ENCODE measurements at regions not wholly inside any gene's neighbourhood (a gene's known extent, or its start where the extent isn't known, plus 50 kb on each side); places are given as distances from the start of the nearest gene placed in this dataset.

DNA sequence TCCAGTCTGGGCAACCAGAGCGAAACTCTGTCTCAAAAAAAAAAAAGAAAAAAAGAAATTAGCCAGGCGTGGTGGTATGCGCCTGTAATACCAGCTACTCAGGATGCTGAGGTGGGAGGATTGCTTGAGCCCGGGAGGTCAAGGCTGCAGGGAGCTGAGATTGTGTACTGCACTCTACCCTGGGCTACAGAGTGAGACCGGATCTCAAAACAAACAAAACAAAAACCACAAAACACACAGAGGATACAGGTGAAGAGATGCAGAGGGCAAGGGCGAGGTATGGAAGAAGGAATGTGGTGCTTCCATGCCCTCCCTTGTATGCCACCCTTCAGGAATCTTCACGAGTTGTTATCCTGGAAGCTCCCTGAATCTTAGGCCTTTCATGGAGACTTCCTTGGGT lies 68.5 kb downstream of the NDUFS5 start:
- no peak overlapping the region for H3K4me2 ChIP-seq (replicated peaks; ENCODE audit: extremely low read depth, low read length, poor library complexity, severe bottlenecking)
- TF ChIP-seq, protein P1, sequence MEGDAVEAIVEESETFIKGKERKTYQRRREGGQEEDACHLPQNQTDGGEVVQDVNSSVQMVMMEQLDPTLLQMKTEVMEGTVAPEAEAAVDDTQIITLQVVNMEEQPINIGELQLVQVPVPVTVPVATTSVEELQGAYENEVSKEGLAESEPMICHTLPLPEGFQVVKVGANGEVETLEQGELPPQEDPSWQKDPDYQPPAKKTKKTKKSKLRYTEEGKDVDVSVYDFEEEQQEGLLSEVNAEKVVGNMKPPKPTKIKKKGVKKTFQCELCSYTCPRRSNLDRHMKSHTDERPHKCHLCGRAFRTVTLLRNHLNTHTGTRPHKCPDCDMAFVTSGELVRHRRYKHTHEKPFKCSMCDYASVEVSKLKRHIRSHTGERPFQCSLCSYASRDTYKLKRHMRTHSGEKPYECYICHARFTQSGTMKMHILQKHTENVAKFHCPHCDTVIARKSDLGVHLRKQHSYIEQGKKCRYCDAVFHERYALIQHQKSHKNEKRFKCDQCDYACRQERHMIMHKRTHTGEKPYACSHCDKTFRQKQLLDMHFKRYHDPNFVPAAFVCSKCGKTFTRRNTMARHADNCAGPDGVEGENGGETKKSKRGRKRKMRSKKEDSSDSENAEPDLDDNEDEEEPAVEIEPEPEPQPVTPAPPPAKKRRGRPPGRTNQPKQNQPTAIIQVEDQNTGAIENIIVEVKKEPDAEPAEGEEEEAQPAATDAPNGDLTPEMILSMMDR (IDR thresholded peaks at IDR 0.05): no peak
- no peak overlapping the region for H3K27ac Mint-ChIP-seq

DNA sequence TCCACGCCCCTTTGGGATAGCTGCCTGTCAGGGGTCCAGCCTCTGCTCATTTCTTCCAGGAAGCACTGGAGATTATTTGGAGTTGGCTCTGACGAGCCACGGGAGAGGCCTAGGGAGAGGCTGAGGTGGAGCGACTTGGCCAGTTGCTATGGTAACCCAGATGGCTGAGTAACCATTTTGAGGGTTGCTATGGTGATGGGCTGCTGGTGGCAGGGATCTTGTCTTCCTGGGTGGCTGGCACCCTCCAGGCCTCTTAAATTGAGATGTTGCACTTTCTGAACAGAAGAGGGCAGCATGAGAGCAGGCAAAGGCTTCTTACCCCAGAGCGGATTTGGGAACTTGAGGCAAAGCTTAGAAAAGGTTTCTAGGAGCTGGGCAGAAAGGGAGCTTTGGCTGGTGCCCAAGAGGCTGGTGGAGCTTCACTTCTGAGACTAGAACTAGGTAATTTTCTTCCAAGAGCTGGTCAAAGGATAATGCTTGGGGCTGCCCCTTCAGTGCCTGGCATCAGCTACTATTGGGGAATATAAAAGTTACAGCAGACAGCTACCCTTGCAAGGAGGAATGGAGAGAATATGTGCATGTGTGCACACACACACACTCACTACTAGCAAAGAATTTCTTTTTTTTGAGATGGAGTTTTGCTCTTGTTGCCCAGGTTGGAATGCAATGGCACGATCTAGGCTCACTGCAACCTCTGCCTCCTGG lies 72.5 kb downstream of the NDUFS5 start:
- Mint-ChIP-seq H3K9me3 (no peaks in the 10 kb centered on the region), H3K4me3 (no peak overlapping the region)
- H2AFZ ChIP-seq (ENCODE audit: insufficient read depth, low read depth, low read length, poor library complexity, severe bottlenecking): no peak overlapping the region

More for the DNA sequence above, 68.5 kb downstream of the NDUFS5 start:
- no peak for DNase-seq
- Histone ChIP-seq H3K4me3 (replicated peaks in 1 of 3; ENCODE audit: low read depth in 2 of 3, low read length in 3 of 3) (no peak overlapping the region), H3K36me3 (replicated peaks in 1 of 2; ENCODE audit: control insufficient read depth in 1 of 2, insufficient read depth in 2 of 2, low read length in 2 of 2) (no peaks in the 10 kb centered on the region), H3K79me2 (ENCODE audit: insufficient read depth, low read length) (no peaks in the 10 kb centered on the region), H4K20me1 (ENCODE audit: insufficient read depth, low read length) (no peaks in the 10 kb centered on the region), H3K27me3 (ENCODE audit: control insufficient read depth in 2 of 2, insufficient read depth in 2 of 2, low read length in 2 of 2) (no peaks in the 10 kb centered on the region), H3K9ac (ENCODE audit: insufficient read depth, low read length, poor library complexity, severe bottlenecking) (no peak overlapping the region), H2AFZ (ENCODE audit: insufficient read depth, low read depth, low read length, poor library complexity, severe bottlenecking) (no peak overlapping the region), H3K27ac (ENCODE audit: low read depth in 1 of 2, low read length in 2 of 2) (no peak overlapping the region), H3K9me3 (replicated peaks in 1 of 2; ENCODE audit: control insufficient read depth in 1 of 2, insufficient read depth in 1 of 2, low read length in 2 of 2) (no peaks in the 10 kb centered on the region), H3K4me1 (ENCODE audit: control insufficient read depth in 1 of 2, insufficient read depth in 2 of 2, low read length in 2 of 2) (peaks cover 11 to 15% of the 10 kb centered on the region in 2 donors)
- H3K4me1 Mint-ChIP-seq: peaks cover 21% of the 10 kb centered on the region
- no peak overlapping the region for H3K4me3 Mint-ChIP-seq
- H3K36me3 Mint-ChIP-seq: no peaks in the 10 kb centered on the region
- H3K27me3 Mint-ChIP-seq (ENCODE audit: low read depth in 3 of 3): peaks cover 0 to 5% (median 2%) of the 10 kb centered on the region in 3 donors
- 100% methylated on average over 2 of the region's 7 CpGs for WGBS (ENCODE audit: insufficient coverage)
- intact Hi-C loops (cut with micrococcal nuclease): loop anchor here in 1 of 2 donors (5.0 kb wide), 1 partner anchor 83 kb away; no protein-coding TSS in a partner anchor
- no peaks in the 10 kb centered on the region for H3K9me3 Mint-ChIP-seq

More for the DNA sequence above, 72.5 kb downstream of the NDUFS5 start:
- H3K27ac Mint-ChIP-seq: peak overlapping the region in 3 of 7 donors; percentile 15 to 53 (median 16)
- 32% methylated on average over 4 of the region's 6 CpGs for WGBS (ENCODE audit: insufficient coverage)
- H3K36me3 Mint-ChIP-seq: no peaks in the 10 kb centered on the region
- Histone ChIP-seq H3K4me1 (ENCODE audit: control insufficient read depth in 1 of 2, insufficient read depth in 2 of 2, low read length in 2 of 2) (peaks cover 17 to 19% of the 10 kb centered on the region in 2 donors), H3K9me3 (replicated peaks in 1 of 2; ENCODE audit: control insufficient read depth in 1 of 2, insufficient read depth in 1 of 2, low read length in 2 of 2) (no peaks in the 10 kb centered on the region), H4K20me1 (ENCODE audit: insufficient read depth, low read length) (peaks cover 7% of the 10 kb centered on the region), H3K79me2 (ENCODE audit: insufficient read depth, low read length) (no peaks in the 10 kb centered on the region), H3K36me3 (replicated peaks in 1 of 2; ENCODE audit: control insufficient read depth in 1 of 2, insufficient read depth in 2 of 2, low read length in 2 of 2) (no peaks in the 10 kb centered on the region), H3K4me2 (replicated peaks; ENCODE audit: extremely low read depth, low read length, poor library complexity, severe bottlenecking) (no peak overlapping the region), H3K4me3 (replicated peaks in 1 of 3; ENCODE audit: low read depth in 2 of 3, low read length in 3 of 3) (no peak overlapping the region), H3K27ac (ENCODE audit: low read depth in 1 of 2, low read length in 2 of 2) (no peak overlapping the region), H3K9ac (ENCODE audit: insufficient read depth, low read length, poor library complexity, severe bottlenecking) (no peak overlapping the region), H3K27me3 (ENCODE audit: control insufficient read depth in 2 of 2, insufficient read depth in 2 of 2, low read length in 2 of 2) (no peaks in the 10 kb centered on the region)
- intact Hi-C loops (cut with micrococcal nuclease): loop anchor here in 1 of 2 donors (1.0 to 5.0 kb wide), 2 partner anchors 79 to 160 kb away; no protein-coding TSS in a partner anchor
- H3K4me1 Mint-ChIP-seq: peaks cover 23% of the 10 kb centered on the region
- H3K27me3 Mint-ChIP-seq (ENCODE audit: low read depth in 3 of 3): peaks cover 0 to 5% (median 0%) of the 10 kb centered on the region in 3 donors
- peak; percentile 79 to 93 (median 83) for DNase-seq
- TF ChIP-seq, protein P1 (IDR thresholded peaks at IDR 0.05): peak; percentile 76

All from CD14-positive monocyte (primary cell).